Osteocyte (in vitro differentiated cells): ENCODE measurements at regions not wholly inside any gene's neighbourhood (a gene's known extent, or its start where the extent isn't known, plus 50 kb on each side); places are given as distances from the start of the nearest gene placed in this dataset.

Experiments used
- DNase-seq: peaks from one replicate; pipeline ENCODE4 v3.0.0; 2021; ENCODE audit warnings: mixed read lengths; ENCODE audit not compliant: unreplicated experiment; ENCODE audit errors: extremely low spot score
- H3K27ac Mint-ChIP-seq: one replicate; pipeline ENCODE4 v1.8.0; 2021; ENCODE audit warnings: mild to moderate bottlenecking, mixed read lengths; ENCODE audit not compliant: unreplicated experiment
- H3K27me3 Mint-ChIP-seq: one replicate; pipeline ENCODE4 v1.8.0; 2021; ENCODE audit warnings: mixed read lengths; ENCODE audit not compliant: unreplicated experiment
- H3K36me3 Mint-ChIP-seq: one replicate; pipeline ENCODE4 v1.8.0; 2021; ENCODE audit warnings: mixed read lengths; ENCODE audit not compliant: unreplicated experiment
- H3K4me1 Mint-ChIP-seq: one replicate; pipeline ENCODE4 v1.8.0; 2021; ENCODE audit warnings: mixed read lengths; ENCODE audit not compliant: unreplicated experiment
- H3K4me3 Mint-ChIP-seq: one replicate; pipeline ENCODE4 v1.8.0; 2021; ENCODE audit warnings: mild to moderate bottlenecking, moderate library complexity, mixed read lengths; ENCODE audit not compliant: unreplicated experiment
- H3K9me3 Mint-ChIP-seq: one replicate; pipeline ENCODE4 v1.8.0; 2021; ENCODE audit warnings: mixed read lengths; ENCODE audit not compliant: unreplicated experiment
- CTCF ChIP-seq: fragments of 200-600 bp; sonication (generic); IDR thresholded peaks from 2 replicates; pipeline ENCODE4 v1.5.0; 2021; ENCODE audit warnings: antibody characterized with exemption, mild to moderate bottlenecking, moderate library complexity

GRCh38 chr16:65964752-65965151 is 401.7 kb upstream of the CDH5 start:
- Mint-ChIP-seq H3K4me1 (peaks cover 8% of the 10 kb centered on the region), H3K9me3 (no peaks in the 10 kb centered on the region), H3K36me3 (no peaks in the 10 kb centered on the region), H3K4me3 (no peak overlapping the region), H3K27me3 (peaks cover 4% of the 10 kb centered on the region), H3K27ac (no peak overlapping the region)
- no peak for DNase-seq
- no peak for TF ChIP-seq CTCF

DNA sequence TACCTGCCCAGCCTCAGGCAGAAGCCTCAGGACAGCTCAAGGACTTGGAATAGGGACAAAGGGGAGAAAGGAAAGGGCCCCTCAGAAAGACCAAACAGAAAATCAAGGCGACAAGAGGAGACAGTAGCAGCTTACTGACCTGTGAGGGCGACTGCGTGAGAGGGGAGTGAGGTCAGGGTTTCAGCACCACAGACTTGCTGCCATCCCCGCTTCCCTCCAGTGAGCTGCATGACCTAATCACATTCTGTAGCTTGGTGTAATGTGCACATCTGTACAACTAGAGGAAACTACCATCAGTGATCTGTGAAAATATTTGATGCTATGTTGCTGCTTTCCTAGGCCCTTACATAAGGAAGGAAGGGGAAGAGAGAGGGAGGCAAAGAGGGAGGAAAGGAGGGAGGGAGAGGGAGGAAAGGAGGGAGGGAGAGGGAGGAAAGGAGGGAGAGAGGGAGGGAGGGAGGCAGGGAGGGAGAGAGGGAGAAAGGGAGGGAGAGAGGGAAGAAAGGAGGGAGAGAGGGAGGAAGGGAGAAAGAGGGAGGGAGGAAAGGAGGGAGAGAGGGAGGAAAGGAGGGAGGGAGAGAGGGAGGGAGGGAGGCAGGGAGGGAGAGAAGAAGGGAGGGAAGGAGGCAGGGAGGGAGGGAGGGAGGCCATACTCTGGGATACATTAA is 404.9 kb upstream of the CDH5 start:
- peaks cover 4% of the 10 kb centered on the region for H3K27me3 Mint-ChIP-seq
- H3K4me3 Mint-ChIP-seq, result no peak overlapping the region
- H3K36me3 Mint-ChIP-seq, result no peaks in the 10 kb centered on the region
- H3K9me3 Mint-ChIP-seq, result no peaks in the 10 kb centered on the region
- no peak for TF ChIP-seq CTCF
- no peaks in the 10 kb centered on the region for H3K4me1 Mint-ChIP-seq
- DNase-seq, result no peak
- no peak overlapping the region for H3K27ac Mint-ChIP-seq

DNA sequence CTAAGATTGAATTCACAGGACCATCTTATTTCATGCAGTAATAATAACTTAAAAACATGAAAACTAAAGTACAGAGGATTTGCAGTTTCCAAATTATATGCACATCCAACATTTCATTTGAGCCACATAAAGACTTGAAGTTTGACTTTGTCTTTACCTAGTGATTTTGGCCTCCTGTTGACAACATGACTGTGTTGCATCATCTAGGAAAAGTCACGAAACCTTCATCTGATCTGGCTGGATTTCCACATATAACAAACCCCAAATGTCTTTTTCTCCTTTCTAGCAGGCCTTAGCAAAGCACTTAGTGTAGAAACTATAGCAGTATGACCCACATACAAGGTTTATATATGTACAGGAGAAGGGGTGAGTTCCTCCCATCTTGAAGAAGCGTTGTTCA is 406.5 kb upstream of the CDH5 start:
- H3K27ac Mint-ChIP-seq, result no peak overlapping the region
- H3K36me3 Mint-ChIP-seq, result no peaks in the 10 kb centered on the region
- no peaks in the 10 kb centered on the region for H3K4me1 Mint-ChIP-seq
- no peak for DNase-seq
- no peak for TF ChIP-seq CTCF
- H3K27me3 Mint-ChIP-seq, result peaks cover 4% of the 10 kb centered on the region
- no peak overlapping the region for H3K4me3 Mint-ChIP-seq
- H3K9me3 Mint-ChIP-seq, result no peaks in the 10 kb centered on the region

GRCh38 chr16:65958086-65958485 is 408.4 kb upstream of the CDH5 start:
- Mint-ChIP-seq H3K4me1 (no peaks in the 10 kb centered on the region), H3K9me3 (no peaks in the 10 kb centered on the region), H3K27ac (no peak overlapping the region), H3K36me3 (no peaks in the 10 kb centered on the region), H3K27me3 (peaks cover 9% of the 10 kb centered on the region), H3K4me3 (no peak overlapping the region)
- DNase-seq, result no peak
- no peak for TF ChIP-seq CTCF

DNA sequence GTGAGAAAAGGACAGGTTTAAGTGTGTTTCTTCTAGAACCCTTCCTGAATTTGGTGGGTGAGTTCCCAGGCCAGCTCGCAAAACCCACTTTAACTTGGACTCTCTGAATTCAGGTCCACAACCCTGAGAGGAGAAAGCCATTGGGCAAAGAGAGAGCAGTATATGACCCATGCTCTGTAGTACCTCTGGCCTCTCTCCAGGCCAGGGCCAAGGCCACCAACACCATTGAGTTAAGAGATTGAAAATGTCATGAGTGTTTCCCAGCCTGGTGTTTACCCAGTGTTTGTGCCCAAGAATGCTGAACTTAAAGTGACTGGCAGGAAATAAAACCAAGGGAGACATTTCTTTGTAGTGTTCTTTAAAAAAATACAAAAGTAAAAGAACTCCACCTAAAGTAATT is 410.4 kb upstream of the CDH5 start:
- Mint-ChIP-seq H3K27me3 (peaks cover 13% of the 10 kb centered on the region), H3K36me3 (no peaks in the 10 kb centered on the region), H3K27ac (no peak overlapping the region), H3K9me3 (no peaks in the 10 kb centered on the region), H3K4me3 (no peak overlapping the region), H3K4me1 (no peaks in the 10 kb centered on the region)
- DNase-seq, result no peak
- no peak for TF ChIP-seq CTCF
